ENCODE measurements at regions not wholly inside any gene's neighbourhood (a gene's known extent, or its start where the extent isn't known, plus 50 kb on each side); places are given as distances from the start of the nearest gene placed in this dataset.
A peak's percentile ranks its signal among the peaks of the same experiment; 100 is the strongest.

- DNase-seq, result no peak
Measured at GRCh38 chr3:117632191-117632590, 922.6 kb downstream of the TUSC7 start.

- DNase-seq, result no peak
Measured at GRCh38 chr3:117633207-117633606, 923.6 kb downstream of the TUSC7 start.

GRCh38 chr3:117637666-117638065 is 928.1 kb downstream of the TUSC7 start:
- no peak for DNase-seq

GRCh38 chr3:117644203-117644602 is 934.6 kb downstream of the TUSC7 start:
- no peak for DNase-seq

GRCh38 chr3:117645561-117646242 is 936.1 kb downstream of the TUSC7 start:
- DNase-seq, result no peak

- DNase-seq, result no peak
Measured at GRCh38 chr3:117647435-117647834, 937.9 kb downstream of the TUSC7 start.

- no peak for DNase-seq
Measured at GRCh38 chr3:117651246-117651645, 941.7 kb downstream of the TUSC7 start.

GRCh38 chr3:117656391-117656790 is 946.8 kb downstream of the TUSC7 start:
- DNase-seq, result no peak

GRCh38 chr3:117657278-117657677 is 947.7 kb downstream of the TUSC7 start:
- no peak for DNase-seq

GRCh38 chr3:117660941-117661817 is 951.6 kb downstream of the TUSC7 start:
- DNase-seq, result no peak

GRCh38 chr3:117661818-117662095 is 952.2 kb downstream of the TUSC7 start:
- no peak for DNase-seq

- peak; percentile 82 for DNase-seq
Measured at GRCh38 chr3:117665296-117665695, 955.7 kb downstream of the TUSC7 start.

GRCh38 chr3:117666325-117666724 is 956.7 kb downstream of the TUSC7 start:
- no peak for DNase-seq

GRCh38 chr3:117666812-117667211 is 957.2 kb downstream of the TUSC7 start:
- no peak for DNase-seq

- no peak for DNase-seq
Measured at GRCh38 chr3:117669774-117670173, 960.2 kb downstream of the TUSC7 start.

- DNase-seq, result no peak
Measured at GRCh38 chr3:117671722-117672318, 962.2 kb downstream of the TUSC7 start.

- DNase-seq, result no peak
Measured at GRCh38 chr3:117674321-117674720, 964.7 kb downstream of the TUSC7 start.

GRCh38 chr3:117681619-117682018 is 972.0 kb downstream of the TUSC7 start:
- no peak for DNase-seq

- no peak for DNase-seq
Measured at GRCh38 chr3:117687096-117687495, 977.5 kb downstream of the TUSC7 start.

- peak; percentile 99 for DNase-seq
Measured at GRCh38 chr3:117688583-117688982, 979.0 kb downstream of the TUSC7 start.

GRCh38 chr3:117691526-117691925 is 981.9 kb downstream of the TUSC7 start:
- DNase-seq, result no peak

- no peak for DNase-seq
Measured at GRCh38 chr3:117692416-117692995, 982.9 kb downstream of the TUSC7 start.

- no peak for DNase-seq
Measured at GRCh38 chr3:117695321-117695720, 985.7 kb downstream of the TUSC7 start.

Measured in DMS79 (cell line).